RWPE1 (cell line): ENCODE measurements at regions not wholly inside any gene's neighbourhood (a gene's known extent, or its start where the extent isn't known, plus 50 kb on each side); places are given as distances from the start of the nearest gene placed in this dataset.

Experiments
- CTCF ChIA-PET: fragments of 350-600 bp; sonication (Branson Sonifier 250); formaldehyde crosslinking; extraction: SDS; loops from one replicate; lab custom pipeline; 2021; lab: Yijun Ruan, JAX
- POLR2A ChIA-PET: fragments of 400-600 bp; formaldehyde crosslinking; extraction: SDS; loops from one replicate; lab custom pipeline; 2020; ENCODE audit warnings: antibody characterized with exemption; ENCODE audit not compliant: low non-redundant PET; lab: Yijun Ruan, JAX
- DNase-seq: peaks from one replicate; pipeline ENCODE4 v3.0.0; 2012; ENCODE audit warnings: low spot score
- H3K27ac ChIP-seq: fragments of 450-650 bp; 2 replicates; pipeline ENCODE4 v1.5.1; 2017
- TF ChIP-seq, protein P1 (sequence below): fragments of 450-650 bp; conservative IDR thresholded peaks from 2 replicates; pipeline ENCODE4 v1.5.1; 2017; ENCODE audit warnings: low read depth, mild to moderate bottlenecking

GRCh38 chr5:72633649-72634048 lies 126.4 kb upstream of the ZNF366 start:
- TF ChIP-seq, protein P1, sequence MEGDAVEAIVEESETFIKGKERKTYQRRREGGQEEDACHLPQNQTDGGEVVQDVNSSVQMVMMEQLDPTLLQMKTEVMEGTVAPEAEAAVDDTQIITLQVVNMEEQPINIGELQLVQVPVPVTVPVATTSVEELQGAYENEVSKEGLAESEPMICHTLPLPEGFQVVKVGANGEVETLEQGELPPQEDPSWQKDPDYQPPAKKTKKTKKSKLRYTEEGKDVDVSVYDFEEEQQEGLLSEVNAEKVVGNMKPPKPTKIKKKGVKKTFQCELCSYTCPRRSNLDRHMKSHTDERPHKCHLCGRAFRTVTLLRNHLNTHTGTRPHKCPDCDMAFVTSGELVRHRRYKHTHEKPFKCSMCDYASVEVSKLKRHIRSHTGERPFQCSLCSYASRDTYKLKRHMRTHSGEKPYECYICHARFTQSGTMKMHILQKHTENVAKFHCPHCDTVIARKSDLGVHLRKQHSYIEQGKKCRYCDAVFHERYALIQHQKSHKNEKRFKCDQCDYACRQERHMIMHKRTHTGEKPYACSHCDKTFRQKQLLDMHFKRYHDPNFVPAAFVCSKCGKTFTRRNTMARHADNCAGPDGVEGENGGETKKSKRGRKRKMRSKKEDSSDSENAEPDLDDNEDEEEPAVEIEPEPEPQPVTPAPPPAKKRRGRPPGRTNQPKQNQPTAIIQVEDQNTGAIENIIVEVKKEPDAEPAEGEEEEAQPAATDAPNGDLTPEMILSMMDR, result no peak
- no peak for DNase-seq
- H3K27ac ChIP-seq, result no peak overlapping the region
- ChIA-PET POLR2A (no interaction called here), CTCF (no interaction called here)

DNA sequence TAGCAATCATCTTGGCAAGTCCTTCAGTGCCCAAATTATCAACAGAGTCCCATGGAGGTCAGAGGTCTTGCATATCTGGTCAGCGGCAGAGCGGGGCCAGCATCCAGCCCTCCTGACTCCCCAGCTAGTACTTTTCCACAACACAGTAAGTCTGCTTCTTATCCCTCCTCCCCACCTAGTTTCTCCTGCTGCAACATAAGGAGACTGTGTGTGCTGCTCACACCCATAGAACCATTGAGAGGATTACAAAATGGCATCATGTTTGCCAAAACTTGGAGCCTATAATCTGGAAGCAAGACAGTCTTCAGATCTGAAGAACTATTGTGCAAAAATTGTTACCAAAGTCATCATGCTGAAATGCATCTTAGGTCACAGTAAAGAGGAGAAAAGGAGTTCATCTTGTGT lies 125.8 kb upstream of the ZNF366 start:
- CTCF ChIA-PET, result no interaction called here

DNA sequence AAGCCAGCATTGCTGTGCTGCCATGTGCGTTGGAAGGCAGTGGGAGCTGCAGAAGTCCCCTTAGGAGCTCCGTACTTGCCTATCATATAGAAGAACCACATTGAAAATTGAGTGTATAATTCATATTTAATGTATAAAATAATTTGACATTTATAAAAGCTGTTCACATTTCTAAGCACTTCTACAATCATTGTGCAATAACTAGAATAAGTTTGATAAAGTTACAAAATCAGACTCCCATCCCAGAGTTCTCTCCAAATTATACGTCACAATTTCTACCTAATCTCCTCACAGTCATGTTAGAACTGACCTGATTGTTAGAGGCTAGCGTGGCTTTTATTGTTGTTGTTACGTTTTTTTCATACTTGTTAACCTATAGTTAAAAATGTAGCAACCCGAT lies 123.5 kb upstream of the ZNF366 start:
- CTCF ChIA-PET, result interaction anchor here (0.7 kb wide), 1 partner anchor 577 kb away, joined by 4 read pairs; no protein-coding TSS in a partner anchor
- POLR2A ChIA-PET, result no interaction called here
- DNase-seq, result no peak
- TF ChIP-seq, protein P1, result no peak
- H3K27ac ChIP-seq, result no peak overlapping the region

More for the DNA sequence above, 125.8 kb upstream of the ZNF366 start:
- no peak overlapping the region for H3K27ac ChIP-seq
- POLR2A ChIA-PET, result no interaction called here
- TF ChIP-seq, protein P1, result no peak
- no peak for DNase-seq

GRCh38 chr5:72630081-72630480 lies 122.9 kb upstream of the ZNF366 start:
- CTCF ChIA-PET, result interaction anchor here (0.9 kb wide), 1 partner anchor 20 kb away, joined by 4 read pairs; no protein-coding TSS in a partner anchor
- no peak for DNase-seq

DNA sequence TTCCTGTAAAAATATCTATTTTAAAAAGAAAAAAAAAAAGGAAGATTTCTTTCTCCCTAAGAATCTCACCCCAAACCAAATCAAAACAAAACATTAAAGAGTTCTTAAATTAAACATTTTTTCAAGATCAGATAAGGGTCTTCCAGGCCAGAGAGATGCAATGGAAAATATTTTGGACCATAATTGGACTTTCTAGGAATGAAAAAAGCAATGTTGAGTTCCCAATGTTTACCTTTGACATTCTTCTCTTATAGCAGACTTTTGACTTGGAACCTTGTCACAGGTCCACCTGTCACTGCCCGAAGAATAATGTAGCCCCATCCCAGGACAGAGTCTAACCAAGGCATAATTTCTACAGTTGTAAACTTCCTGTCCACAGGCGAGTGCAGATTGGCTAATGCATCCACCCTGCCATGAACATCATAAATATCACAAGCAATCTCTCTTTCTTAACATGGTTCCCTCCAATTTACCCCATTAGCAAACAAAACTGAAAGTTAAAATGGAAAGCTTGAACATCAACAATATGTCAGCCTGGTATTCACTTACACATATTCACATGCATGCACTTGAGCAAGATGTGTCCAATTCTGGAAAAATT lies 121.7 kb upstream of the ZNF366 start:
- DNase-seq, result no peak
- ChIA-PET CTCF (no interaction called here), POLR2A (no interaction called here)
- H3K27ac ChIP-seq, result no peak overlapping the region
- TF ChIP-seq, protein P1, result no peak

More at GRCh38 chr5:72630081-72630480, 122.9 kb upstream of the ZNF366 start:
- no peak overlapping the region for H3K27ac ChIP-seq
- TF ChIP-seq, protein P1, result no peak
- POLR2A ChIA-PET, result no interaction called here

GRCh38 chr5:72625332-72625731 lies 118.1 kb upstream of the ZNF366 start:
- no peak overlapping the region for H3K27ac ChIP-seq
- POLR2A ChIA-PET, result no interaction called here
- TF ChIP-seq, protein P1, result no peak

More at GRCh38 chr5:72625332-72625731, 118.1 kb upstream of the ZNF366 start:
- CTCF ChIA-PET, result no interaction called here
- DNase-seq, result no peak
